Muscle of back (tissue), 3 donors: ENCODE measurements at regions not wholly inside any gene's neighbourhood (a gene's known extent, or its start where the extent isn't known, plus 50 kb on each side); places are given as distances from the start of the nearest gene placed in this dataset.
A peak's percentile ranks its signal among the peaks of the same experiment; 100 is the strongest.
"Not testable (repeated sequence)": the region's sequence is repeated elsewhere in the genome, so short reads cannot be mapped to it uniquely, and the experiment has no call there.

Source experiments
- DNase-seq, 3 donors: peaks; one replicate each; pipeline versions ENCODE4 v3.0.0 to v3.0.0-alpha.2; 2013

DNA sequence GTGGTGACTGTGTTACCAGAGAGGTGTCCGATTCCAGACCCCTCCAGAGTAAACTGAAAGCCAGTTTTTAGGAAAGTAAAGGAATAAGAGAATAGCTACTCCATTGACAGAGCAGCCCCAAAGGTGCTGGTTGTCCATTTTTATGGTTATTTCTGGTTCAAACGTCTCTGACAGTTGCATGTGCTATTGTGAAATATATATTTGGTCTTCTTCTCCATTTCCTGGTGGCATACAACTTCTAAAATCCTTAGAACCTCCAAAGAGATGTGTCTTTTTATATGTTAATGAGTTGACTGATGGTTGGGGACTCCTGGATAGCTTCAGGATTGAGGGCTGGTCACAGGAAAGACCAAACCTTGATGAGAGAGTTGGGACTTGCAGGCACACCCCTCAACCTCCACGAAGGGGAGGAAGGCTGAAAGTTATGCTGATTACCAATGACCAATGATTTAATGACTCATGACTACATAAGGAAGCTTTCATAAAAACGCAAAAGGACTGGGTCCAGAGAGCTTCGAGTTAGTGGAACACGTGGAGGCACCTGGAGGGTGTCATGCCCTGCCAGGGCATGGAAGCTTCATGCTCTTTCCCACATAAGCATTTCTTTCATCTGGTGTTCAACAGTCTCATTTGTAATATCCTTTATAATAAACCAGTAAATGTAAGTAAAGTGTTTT lies 100.7 kb downstream of the SLC16A1 start:
- DNase-seq: no peak

DNA sequence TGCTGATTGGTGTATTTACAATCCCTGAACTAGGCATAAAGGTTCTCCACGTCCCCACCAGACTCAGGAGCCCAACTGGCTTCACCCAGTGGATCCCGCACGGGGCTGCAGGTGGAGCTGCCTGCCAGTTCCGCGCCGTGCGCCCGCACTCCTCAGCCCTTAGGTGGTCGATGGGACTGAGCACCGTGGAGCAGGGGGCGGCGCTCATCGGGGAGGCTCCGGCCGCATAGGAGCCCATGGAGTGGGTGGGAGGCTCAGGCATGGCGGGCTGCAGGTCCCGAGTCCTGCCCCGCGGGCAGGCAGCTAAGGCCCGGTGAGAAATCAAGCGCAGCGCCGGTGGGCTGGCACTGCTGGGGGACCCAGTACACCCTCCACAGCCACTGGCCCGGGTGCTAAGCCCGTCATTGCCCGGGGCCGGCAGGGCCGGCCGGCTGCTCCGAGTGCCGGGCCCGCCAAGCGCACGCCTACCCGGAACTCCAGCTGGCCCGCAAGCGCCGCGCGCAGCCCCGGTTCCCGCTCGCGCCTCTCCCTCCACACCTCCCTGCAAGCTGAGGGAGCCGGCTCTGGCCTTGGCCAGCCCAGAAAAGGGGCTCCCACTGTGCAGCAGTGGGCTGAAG lies 101.5 kb downstream of the SLC16A1 start:
- DNase-seq: peak in 1 of 3 donors; percentile 21

DNA sequence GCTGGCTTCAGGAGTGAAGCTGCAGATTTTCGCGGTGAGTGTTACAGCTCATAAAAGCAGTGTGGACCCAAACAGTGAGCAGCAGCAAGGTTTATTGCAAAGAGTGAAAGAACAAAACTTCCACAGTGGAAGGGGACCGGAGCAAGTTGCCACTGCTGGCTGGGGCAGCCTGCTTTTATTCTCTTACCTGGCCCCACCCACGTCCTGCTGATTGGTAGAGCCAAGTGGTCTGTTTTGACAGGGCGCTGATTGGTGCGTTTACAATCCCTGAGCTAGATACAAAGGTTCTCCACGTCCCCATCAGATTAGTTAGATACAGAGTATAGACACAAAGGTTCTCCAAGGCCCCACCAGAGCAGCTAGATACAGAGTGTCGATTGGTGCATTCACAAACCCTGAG lies 102.1 kb downstream of the SLC16A1 start:
- DNase-seq: not testable (repeated sequence)

DNA sequence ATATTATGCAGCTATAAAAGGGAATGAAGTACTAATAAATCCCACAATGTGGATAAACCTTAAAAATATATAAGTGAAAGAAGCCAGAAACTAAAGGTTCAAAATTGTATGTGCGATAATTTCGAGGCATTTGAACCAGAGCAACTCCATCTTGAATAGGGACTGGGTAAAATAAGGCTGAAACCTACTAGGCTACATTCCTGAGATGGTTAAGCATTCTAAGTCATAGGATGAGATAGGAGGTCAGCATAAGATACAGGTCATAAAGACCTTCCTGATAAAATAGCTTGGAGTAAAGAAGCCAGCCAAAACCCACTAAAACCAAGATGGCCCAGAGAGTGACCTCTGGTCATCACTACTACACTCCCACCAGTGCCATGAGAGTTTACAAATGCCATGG lies 103.1 kb downstream of the SLC16A1 start:
- DNase-seq: no peak

DNA sequence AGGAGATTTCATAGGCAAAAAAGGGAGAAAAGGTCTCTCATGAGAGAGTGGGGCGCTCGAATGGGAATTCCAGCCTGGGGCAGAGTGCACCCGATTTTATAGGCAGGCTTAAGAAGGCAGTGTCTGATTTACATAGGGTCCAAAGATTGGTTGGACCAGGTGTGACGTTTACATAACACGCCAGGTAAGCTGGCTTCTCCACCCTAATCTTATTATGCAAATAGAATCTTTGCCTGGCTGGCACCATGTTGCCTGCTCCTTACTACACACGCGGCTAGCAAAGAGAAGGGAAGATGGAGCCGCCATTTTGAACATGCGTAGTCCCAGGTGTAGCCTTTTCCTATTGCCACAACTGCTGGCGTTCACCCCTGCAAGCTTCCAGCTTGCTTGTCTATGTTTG lies 103.7 kb downstream of the SLC16A1 start:
- DNase-seq: no peak

DNA sequence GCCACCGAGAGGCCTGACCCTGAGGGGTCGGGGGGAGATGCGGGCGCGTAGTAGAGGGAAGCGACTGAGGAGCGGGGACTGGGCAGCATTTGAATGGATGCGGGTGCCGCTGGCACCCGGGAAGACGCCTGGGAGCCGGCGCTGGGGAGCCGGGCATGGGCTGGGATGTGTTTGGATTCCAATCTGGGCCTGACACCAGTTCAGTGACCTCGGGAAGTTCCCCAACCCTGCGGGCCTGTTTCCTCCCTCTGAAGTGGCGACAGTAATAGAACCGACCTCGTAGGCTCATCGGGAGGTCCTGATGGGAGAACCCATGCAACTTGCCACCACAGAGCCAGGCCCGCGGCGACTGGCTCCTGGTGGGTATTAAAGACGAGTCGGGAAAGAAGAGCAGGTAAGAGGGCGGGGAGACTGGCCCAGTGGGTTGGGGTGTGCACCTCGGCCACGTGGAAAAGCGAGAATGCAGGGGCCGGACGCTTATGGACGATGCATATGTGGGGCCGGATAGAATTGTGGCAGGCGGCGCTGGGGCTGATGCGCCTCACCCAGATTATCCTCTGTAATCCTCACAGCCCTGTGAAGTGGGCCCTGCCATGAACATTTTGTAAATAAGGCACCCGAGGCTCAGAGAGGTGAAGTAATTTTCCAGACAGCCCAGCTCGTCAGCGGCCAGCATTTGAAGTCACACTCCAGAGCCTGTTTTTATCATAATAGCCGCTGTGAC lies 105.8 kb downstream of the SLC16A1 start:
- DNase-seq: no peak

DNA sequence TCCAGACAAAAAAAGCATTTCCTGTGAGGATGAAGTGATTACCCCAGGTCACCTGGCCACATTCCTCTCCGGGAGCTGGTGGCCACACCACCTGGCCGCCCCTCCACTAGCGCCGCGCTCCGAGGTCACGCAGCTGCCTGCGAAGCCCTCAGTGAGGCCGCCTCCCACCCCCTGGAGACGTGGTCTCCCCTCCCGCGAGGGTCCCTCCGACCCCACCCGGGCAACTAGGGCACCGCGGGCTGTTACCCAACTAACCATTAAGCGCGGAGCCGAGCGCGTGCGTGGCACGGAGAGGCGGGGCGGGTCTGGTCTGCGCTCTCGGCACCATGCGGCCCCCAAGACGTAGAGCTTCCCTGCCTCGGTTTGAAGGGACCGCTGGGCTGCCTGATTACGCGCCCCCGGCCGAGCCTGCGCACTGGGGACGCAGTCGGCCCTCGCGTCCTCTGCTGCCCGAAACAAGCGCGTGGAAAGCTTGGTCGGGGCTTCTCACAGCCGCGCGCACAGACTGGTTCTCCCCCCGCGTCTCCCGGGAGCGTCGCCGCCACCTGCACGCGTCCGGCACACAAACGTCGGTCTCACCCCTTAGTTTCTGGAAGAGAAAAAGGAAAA lies 106.5 kb downstream of the SLC16A1 start:
- peak; percentile 11 to 75 (median 47) for DNase-seq

DNA sequence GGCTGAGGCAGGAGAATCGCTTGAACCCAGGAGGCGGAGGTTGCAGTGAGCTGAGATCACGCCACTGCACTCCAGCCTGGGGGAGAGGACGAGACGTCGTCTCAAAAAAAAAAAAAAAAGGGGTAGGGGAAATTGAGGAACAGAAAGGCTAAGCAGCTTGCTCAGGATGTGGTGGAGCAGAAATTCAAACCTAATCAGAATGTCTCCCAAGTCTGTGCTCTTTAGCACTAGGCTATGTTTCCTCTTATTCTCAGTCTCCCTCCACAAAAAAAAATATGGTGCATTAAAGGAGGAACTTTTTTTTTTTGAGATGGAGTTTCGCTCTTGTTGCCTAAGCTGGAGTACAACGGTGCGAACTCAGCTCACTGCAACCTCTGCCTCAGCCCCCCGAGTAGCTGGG lies 114.2 kb downstream of the SLC16A1 start:
- DNase-seq: peak in 1 of 3 donors; percentile 11

DNA sequence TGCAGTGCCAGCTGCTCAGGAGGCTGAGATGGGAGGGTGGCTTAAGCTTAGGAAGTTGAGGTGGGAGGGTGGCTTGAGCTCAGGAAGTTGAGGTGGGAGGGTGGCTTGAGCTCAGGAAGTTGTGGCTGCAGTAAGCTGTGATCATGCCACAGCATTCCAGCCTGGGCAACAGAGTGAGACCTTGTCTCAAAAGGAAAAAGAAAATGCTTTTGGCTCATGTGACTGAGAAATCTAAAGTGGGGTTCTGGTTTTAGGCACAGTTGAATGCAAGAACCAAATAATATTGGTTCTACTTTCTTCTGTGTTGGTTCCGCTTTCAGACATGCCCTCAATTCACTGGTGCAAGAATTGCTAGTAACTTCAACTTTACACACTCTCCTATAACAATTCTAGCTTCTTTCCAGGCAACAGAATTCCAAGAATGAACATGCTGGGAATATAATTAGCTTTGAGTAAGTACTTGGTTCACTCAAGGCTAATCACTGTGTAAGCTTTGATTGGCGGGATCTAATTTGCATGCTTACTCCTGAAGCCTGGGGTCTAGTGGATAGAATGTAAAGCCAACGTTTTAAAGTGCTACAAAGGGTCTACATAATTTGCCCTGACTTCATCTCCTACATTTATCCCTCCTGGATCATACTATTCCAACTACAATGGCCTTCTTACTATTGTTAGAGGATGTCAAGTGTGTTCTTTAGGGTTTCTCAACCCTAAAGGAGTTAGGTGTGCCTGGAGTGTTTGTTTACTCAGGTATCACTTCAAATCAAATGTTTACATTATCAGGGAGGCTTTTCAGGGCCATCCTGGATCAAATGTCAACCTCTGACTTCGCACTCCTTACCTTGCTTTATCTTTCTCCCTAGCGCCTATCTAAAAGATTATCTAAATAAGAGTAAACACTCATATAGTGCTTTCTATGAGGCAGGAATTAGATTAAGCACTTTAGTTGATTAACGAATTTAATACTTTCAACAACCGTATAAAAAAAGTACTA lies 115.1 kb downstream of the SLC16A1 start:
- DNase-seq: peak in 1 of 3 donors; percentile 11

DNA sequence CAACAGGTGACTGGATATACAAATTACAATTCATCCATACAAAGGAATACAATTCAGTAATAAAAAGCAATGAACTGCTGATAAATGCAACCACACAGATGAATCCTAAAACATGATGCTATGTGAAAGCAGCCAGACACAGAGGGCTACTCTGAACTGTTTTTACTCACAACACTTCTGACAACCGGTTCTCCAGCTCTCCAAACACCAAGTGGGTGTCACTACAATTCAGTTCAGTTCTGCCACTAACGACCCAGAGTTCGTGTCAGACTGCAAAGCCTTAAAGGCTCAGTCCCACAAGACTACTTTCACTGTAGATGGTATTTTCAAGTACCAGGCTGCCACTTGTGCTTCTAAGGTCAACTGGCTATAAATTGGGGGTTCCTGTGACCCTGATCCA lies 119.4 kb downstream of the SLC16A1 start:
- DNase-seq: no peak

DNA sequence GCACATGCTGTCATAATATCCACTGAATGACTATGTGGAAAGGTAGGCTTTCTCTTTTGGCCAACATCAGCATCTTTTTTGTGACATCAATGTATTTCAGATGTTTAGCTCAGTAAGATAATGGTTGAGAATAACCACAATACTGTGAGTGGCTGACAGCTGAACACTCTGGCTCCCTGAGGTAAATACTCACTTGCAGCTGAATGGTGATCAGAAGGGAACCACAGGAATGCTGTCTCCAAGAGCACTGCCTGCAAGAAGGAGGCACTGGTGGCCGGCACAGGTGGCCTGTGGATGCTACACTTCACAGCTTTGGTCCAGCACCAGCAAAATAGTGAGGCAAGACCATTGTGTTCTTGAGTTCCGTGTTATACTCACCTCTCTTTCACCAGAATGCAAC lies 118.7 kb upstream of the PPM1J start:
- no peak for DNase-seq

DNA sequence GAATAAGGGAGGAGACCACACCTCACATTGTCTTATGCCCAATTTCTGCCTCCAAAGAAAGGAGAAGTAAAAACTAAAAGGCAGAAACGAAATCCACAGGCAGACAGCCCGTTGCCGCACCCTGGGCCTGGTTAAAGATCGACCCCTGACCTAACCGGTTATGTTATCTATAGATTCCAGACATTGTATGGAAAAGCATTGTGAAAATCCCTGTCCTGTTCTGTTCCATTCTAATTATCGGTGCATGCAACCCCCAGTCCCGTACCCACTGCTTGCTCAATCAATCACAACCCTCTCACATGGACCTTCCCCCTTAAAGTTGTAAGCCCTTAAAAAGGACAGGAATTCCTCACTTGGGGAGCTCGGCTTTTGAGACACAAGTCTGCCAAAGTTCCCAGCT lies 117.1 kb upstream of the PPM1J start:
- not testable (repeated sequence) for DNase-seq

DNA sequence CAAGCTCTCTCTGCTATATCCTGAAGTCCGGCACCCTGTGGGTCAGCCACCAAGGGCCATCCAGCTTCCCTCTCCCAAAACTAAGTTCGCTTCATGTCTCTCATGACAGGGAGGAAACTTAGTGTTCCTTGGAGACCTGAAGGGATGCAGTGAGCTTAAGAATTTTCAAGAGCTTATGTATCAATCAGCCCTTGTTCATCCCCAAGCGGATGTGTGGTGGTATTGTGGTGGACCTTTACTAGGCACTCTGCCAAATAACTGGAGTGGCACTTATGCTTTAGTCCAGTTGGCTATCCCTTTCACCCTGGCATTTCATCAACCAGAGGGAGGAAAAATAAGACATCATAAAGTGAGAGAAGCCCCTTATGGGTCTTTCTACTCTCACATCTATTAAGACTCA lies 114.6 kb upstream of the PPM1J start:
- DNase-seq: not testable (repeated sequence)

DNA sequence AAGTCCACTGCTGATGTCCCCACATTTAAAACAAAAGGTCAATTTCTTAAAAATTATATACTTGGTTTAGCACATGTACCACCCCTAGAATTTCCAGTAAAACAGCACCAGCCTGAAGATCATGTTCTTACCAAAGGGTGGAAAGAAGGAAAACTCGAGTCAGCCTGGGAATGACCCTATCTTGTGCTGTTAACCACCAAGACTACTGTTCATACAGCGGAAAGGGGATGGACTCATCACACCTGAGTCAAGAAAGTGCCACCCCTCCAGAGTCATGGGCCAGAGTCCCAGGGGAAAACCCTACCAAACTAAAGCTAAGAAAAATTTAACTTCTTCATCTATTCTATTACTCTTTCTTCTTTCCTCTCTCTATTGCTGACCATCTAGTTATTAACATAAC lies 113.6 kb upstream of the PPM1J start:
- no peak for DNase-seq

DNA sequence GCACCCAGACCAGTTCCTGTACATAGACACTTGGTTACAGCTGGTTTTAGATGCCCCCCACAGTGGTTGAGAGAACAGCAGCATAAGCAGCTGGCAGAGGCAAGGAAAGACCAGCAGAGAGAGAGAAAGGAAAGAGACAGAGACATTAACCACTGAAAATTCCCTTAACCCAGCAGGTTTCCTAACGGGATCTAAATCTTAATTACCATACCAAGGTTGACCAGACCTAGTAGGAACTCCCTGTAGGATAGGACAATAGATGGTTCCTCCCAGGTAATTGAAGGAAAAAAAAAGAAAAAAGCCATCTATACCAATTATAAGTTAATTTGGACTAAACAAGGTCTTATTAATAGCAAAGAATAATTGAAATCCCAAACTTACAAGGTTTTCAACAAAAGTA lies 112.3 kb upstream of the PPM1J start:
- DNase-seq: not testable (repeated sequence)

DNA sequence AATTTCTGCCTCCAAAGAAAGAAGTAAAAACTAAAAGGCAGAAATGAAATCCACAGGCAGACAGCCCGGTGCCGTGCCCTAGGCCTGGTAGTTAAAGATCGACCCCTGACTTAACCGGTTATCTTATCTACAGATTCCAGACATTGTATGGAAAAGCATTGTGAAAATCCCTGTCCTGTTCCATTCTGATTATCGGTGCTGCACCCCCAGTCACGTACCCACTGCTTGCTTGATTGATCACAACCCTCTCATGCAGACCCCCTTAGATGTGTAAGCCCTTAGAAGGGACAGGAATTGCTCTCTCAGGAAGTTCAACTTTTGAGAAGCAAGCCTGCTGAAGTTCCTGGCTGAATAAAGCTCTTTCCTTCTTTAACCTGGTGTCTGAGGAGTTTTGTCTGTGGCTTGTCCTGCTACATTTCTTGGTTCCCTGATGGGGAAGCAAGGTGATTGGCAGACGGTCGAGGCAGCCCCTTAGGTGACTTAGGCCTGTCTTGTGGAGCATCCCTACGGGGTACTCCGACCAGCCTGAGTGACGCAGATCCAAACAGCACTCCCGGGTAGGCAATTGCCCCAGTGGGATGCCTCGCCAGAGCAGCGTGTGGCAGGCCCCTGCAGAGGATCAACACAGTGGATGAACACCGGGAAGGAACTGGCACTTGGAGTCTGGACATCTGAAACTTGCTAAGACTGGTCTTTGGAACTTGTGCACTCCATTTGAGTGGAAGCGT lies 111.2 kb upstream of the PPM1J start:
- DNase-seq: no peak

DNA sequence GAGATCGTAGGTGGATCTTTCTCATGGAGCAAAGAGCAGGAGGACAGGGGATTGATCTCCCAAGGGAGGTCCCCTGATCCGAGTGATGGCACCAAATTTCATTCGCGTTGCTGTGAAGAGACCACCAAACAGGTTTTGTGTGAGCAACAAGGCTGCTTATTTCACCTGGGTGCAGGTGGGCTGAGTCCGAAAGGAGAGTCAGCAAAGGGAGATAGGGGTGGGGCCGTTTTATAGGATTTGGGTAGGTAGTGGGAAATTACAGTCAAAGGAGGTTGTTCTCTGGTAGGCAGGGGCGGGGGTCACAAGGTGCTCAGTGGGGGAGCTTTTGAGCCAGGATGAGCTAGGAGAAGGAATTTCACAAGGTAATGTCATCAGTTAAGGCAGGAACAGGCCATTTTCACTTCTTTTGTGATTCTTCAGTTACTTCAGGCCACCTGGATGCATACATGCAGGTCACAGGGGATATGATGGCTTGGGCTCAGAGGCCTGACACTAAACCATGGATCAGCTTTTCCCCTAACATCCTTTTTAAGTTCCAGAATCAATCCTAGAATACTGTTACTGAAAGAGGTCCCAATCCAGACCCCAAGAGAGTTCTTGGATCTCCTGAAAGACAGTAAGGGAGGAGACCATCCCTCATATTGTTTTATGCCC lies 110.6 kb upstream of the PPM1J start:
- not testable (repeated sequence) for DNase-seq

DNA sequence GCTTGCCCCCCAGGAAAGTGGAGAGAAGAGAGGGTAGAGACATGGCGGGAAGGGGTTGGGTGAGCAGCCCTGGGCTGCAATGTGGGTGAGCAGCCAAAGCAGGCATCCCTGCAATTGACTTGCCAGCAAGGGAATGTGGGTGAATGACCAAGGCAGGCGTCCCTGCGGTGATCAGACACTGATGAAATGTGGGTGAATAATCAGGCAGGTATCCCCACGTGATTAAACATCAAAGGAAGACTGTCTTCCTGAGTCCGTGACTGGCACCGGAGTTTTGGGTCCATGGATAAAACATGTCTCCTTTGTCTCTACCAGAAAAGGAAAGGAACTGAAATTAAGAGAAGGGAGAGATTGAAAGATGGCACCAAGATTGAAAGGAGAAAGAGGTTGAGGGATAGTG lies 109.9 kb upstream of the PPM1J start:
- not testable (repeated sequence) for DNase-seq

DNA sequence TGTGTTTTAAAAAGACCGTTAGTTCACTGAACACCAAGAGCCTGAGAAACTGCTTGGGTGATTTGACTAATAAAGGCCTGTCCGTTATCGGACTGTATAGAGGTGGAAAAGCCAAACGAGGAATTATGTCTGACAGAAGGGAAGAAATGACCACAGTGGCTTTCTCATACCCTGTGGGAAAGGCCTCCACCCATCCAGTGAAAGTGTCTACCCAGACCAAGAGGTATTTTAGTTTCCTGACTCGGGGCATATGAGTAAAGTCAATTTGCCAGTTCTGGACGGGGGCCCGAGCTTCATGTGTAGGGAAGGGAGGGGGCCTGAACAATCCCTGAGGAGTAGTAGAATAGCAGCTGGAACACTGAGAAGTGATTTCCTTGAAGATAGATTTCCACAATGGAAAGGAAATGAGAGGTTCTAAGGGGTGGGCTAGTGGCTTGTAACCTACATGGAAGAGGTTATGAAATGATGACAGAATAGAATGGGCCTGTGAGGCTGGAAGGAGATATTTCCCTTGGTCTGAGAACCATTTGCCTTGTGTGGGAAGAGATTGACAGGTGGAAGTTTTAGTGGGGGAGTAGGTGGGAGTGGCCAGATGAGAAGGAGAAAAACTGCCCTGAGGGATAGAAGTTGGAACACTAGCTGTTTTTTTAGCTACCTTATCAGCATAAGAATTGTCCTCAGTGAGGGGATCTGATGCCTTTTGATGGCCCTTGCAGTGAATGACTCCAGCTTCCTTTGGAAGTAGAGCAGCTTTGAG lies 106.4 kb upstream of the PPM1J start:
- not testable (repeated sequence) for DNase-seq
